CD4-positive, alpha-beta T cell treated with Interleukin-4 for 4 hours (primary cell): ENCODE measurements at regions not wholly inside any gene's neighbourhood (a gene's known extent, or its start where the extent isn't known, plus 50 kb on each side); places are given as distances from the start of the nearest gene placed in this dataset.

Source experiments
- DNase-seq: peaks from one replicate; pipeline ENCODE4 v3.0.0-alpha.2; 2020

DNA sequence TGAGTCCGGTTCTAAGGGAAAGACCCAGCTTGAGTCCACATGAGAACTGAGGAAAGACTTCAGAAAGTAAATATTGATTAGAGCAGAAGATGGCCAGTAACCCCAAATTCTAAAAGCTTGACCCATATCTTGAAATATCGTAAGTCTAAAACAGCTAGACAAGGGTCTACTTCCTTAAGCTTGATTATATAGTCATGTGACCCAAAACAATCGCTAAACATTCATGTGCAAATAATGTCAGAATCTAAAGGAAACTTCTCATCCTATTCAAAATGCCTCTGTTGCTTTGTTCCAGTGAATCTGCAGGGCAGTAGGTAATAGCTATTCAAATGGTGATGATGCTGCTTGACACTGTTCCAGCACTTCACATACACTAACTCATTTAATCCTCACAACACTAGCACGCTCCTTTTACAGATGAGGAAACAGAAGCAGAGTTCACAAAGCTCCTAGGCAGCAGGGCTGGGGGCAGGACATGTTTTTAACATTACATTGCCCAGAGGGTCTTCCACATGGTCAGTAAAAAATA is 52.6 kb downstream of the TCF20 start:
- DNase-seq: no peak

DNA sequence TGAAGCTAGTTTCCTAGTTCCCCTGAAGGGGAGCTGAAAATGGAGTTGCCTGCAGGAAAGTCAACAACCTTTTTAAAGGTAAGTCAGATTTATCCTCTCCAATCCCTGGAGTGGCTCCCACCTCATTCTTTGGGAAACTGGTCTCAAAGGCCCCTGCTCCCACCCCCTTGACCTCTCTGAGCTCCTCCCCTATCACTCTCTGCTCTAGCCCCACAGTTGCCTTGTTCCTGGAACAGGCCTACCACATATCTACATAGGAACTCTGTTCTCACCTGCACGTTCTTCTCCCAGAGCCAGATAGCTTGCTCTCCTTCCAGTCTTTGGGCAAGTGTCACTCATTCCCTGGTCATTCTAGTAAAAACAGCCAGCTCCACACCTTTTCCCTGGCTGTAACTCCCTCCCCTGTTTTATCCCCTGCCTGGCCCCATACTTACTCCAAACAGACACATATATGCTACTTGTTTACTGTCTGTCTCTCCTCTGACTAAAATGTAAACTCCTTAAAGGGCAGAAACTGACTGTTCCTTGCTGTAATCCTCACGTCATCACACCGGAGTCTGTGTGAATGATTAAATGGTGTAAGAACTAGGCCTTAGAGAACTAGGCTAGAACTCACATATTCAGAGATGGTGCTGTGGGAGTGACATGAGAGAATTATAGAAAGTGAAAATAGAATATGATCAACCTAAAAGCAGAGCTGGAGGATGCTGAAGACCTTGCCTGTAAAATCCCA is 53.3 kb downstream of the TCF20 start:
- DNase-seq: peak; percentile 23

DNA sequence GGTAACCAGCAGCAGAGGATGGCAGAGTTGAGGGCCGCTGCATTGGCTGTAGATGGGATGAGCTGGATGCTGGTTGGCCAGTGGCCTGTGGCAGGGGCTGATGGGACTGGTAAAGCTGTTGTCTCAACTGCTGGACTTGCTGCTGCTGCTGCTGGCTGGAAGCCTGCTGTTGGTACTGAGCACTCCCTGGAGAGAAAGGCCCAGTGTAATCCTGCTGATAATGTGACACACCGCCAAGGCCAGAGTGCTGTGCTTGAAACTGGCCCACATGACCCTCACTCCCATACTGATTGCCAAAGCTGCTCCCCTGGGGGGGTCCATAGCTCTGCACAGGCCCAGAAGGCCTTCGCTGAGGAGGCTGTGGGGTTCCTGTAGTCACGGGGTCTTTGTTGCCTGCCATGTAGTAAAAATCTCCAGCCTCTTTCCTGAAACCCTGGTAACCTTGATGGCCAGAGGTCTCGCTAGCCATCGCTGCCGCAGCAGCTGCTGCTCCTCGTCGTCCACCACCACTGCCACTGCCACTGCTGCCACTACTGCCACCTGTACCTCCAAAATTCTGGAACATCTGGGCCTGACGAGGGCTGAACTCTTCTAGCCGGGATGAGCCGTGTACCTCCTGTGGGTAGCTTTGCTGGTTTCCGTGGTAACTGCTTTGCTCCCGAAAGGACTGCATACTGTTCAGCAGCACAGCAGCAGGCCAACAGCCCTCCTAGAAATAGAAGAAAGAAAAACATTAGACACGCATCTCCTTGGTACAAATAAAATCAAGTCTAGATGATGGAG is 55.6 kb downstream of the TCF20 start:
- DNase-seq: no peak

DNA sequence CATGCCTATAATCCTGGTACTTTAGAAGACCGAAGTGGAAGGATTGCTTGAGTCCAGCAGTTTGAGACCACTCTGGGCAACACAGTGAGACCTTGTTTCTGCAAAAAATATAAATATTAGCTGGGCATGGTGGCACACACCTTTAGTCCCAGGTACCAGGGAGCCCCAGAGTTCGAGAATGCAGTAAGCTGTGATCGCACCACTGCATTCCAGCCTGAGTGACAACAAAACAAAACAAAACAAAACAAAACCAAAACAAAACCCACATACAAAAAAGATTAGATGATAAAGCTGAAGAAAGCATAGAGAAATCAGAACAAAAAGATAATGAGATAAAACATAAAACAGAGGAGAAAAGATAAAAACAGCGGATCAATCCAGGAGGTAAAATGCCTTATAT is 62.1 kb downstream of the TCF20 start:
- peak; percentile 12 for DNase-seq

DNA sequence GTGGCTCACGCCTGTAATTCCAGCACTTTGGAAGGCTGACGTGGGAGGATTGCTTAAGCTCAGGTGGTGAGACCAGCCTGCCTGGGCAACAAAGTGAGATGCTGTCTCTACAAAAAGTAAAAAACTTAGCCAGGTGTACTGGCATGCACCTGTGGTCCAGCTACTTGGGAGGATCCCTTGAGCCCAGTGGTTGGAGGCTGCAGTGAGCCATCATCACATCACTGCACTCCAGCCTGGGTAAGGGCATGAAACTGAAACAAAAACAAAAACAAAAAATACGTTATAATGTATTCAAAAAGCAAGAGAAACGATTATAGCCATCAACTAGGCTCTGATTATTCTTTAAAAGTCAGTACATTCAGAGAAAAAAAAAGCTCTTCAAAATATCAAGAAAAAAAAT is 62.5 kb downstream of the TCF20 start:
- DNase-seq: no peak

DNA sequence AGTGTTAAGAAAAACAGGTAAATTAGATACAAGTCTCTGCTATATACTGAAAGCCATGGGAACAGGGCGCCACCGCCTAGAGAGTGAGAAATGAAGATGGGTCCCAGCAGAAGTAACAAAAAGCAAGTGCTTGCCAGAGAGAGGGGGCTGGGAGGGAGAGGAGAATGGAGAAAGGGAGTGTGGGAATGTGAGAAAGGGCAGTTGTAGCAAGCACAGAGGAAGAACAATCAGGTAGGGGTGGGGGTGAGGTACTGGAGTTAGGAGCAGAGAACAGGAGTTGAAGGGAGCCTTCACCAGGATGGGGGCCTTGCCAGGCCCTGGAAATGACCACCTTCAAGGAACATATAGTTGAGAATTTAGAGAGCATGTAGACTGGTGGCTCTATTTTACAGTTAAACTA is 66.8 kb downstream of the TCF20 start:
- no peak for DNase-seq

DNA sequence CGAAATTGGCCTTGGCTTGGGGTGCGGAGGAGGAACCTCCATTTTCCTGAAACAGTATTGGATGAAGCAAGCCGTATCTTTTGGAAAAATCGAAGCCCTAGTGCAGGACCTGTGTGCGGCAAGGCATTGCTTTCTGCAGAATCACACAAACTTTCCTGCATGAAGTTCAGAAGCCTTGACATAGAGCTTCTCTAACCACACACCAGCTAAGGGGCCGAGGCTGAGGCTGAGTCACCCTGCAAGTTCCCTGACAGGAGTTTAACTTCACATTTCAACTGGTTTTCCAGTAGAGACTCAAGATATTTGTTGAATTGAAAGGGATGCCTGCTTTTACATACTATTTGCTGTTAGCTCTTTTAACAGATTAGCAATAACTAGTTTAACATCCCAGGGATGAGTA is 67.8 kb downstream of the TCF20 start:
- DNase-seq: peak; percentile 82

DNA sequence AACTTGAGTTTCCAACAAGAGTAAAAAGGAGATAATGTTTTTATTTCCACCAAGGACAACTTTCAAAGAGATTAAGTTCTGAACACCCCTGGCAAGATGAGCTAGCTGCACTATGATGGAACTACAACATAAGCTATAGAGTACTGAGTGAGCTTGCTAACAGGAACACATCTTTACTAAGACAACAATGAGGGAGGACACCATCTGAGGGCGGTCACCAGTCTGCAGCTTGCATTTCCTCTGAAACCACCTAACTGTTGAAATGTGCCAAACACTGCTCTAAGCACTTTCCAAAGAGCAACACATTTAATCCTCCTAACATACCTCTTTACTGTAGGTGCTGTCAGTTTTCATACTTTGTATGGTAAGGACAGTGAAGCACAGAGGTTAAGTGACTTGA is 68.4 kb downstream of the TCF20 start:
- peak; percentile 74 for DNase-seq

DNA sequence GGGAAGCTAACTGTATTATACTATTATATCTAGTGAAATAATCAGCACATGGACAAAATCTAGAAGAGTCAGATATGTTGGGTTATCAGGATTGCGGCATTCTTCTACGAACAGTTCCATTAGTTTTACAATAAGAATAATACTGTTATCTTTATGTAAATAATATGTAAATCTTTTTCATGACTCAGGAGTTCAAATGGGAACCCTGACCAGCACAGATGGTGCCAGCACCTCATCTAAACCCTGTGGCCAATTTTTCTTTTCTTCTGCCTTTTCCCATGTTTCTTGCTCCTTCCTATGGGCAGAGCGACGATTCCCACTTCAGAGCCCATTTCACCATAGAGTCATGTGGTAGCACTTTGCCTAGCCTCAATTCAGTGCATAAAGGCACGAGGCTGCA is 68.4 kb upstream of the CYP2D6 start:
- no peak for DNase-seq

DNA sequence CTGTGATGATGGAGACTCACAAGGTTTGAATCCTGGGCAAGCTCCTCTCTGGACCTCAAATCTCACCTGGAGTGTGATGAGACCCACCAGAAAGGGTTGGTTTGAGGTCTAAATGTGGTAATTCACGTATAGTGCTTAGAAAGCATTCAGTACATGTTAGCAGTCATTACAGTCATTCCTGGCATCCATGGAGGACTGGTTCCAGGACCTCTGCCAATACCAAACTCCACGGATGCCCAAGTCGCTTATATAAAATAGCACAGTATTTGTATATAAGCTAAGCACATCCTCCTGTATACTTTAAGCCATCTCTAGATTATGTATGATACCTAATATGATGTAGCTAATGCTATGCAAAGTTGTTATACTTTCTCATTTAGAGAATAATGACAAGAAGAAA is 67.6 kb upstream of the CYP2D6 start:
- no peak for DNase-seq

DNA sequence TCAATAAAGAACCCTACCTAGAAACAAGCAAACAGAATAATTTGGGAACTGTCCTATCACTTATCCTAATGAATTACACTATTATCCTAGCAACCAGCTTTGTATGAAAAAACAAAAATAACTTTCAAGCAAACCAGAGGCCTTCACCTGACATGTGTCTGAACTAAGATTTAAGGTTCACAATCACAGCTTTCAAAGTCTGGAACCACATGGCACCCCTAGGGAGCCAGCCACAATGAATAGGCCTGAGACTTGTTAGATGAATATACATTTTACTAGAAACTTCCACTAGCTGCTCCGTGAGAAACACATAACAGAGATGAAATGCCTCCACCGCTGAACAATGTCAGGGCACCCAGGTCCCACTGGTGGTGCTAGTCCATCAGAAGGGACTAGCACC is 65.8 kb upstream of the CYP2D6 start:
- DNase-seq: no peak

DNA sequence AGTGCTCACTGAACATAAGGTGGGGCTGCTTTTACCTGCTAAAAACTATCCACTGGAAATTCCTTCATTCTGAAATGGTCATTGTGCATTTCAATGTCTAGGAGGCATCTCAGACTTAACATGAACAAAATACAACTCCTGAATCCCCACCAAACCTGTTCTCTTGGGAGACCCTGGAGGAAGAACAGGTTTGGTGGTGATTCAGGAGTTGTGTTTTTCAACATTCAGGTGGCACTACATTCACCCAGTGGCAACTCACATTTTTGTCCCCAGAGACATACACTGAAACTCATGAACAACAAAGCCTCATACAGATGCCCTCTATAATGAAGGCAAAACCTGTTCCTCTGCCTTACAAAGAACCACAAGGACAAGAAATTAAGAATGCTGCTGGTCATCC is 64.3 kb upstream of the CYP2D6 start:
- DNase-seq: no peak

DNA sequence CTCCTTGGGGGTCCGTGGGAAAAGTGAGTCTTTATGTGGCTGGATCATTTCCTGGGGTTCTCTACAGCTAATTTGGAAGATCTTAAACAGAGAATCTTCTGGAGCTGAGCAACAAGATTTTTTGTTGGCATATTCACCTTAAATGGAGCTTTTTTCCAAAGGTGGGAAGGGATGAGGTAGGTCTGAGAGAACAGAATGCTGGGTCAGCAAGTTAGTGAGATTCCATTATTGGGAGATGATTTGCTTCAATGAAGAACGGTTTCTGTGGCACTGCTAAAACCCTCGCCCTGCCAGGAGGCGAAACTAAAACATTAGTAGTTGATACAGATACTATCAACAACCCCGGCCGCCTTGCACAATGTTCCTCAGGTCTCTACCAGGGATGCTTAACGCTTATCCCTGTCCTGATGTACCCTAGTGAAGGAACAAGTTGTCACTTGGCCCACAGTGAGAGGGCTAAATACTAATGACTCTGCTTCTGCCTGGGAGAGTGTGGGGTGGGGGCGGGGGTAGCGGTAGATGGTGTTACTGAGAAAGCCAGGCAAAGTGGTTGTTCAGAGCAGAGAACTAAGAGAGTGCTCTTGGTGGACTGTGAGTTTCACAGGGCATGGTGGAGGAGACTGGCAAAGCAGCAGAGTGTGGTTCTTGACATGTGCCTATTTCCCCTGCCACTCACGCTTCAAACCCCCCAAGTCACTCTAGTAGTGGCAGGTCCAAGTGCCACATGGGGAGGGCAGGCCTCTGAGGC is 63.7 kb upstream of the CYP2D6 start:
- no peak for DNase-seq

DNA sequence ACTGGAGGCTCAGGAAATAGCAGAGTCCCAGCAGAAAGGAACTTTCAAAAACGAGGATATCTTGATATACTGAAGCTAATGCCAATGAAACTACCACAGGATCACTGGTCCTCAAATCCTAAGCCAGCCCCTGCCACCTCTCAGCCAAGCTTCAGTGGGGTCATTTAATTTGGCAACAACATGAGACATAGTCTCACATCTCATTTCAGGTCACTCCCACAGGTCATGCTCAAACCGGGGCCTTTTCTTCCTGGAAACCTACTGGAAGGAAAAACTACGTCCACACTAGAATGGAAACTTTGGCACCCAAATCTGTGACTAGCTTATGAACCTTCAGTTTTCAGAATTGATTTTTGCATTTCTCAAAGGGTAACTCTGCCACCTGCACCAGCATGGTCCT is 61.9 kb upstream of the CYP2D6 start:
- DNase-seq: no peak

DNA sequence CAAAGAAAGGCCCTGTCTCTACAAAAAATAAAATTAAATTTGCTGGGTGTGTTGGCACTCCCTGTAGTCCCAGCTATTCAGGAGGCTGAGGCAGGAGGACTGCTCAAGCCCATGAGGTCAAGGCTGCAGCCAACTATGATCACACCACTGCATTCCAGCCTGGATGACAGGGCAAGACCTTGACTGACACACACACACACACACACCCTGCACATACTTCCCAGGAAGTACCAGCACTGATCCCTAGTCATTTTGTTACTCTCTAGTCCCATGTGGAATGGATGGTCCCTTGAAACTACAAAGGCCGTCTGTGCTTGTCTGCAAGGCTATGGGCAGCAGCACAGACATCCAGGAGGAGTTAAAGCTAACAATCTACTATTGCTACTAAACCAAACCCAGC is 59.7 kb upstream of the CYP2D6 start:
- DNase-seq: no peak

DNA sequence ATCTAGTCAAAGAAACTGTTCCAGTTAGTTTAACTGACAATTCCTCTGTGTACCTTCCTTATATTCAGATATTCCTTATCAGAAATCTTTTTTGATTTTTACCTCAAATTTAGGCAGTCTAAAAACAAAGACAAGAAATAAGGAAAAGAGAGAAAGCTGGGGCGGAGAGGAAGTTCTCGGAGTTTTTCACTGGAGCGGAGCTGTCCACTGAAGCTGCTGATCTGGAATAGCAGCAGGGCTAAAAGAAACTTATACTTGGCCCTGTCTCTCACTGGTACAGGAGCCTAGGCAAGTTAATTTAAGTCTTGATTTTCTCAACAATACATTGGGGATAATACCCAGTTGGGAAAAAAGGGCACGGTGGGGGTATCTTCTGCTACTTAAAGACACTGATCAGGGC is 59.2 kb upstream of the CYP2D6 start:
- no peak for DNase-seq

DNA sequence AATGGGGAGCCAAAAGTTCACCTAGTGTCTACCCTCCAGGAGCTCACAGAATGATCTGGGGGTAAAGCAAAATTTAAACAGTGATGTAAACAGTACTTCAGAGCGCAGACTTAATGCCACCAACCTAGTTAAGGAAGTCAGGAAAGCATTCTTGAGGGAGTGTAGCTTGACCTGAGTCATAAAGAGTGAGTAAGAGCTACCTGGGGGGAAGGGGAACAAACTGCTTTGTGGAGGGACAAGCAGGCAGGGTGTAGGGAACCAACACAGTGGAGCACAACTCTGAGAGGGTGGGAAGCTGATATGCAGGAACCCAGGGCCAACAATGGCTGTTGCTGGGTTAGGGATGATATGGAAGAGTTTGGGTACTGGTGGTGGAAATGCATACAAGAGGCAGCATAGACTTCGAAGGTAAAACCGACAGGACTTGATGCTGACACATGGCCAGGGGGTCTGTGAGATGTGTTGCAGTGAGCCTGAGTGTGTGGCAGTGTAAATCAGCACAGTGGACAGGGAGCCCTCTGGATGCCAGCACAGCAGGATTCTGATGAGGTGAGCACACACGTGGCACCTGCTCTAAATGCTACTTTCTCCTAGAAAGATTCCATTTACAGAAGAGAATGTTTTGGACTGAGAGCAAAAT is 58.3 kb upstream of the CYP2D6 start:
- no peak for DNase-seq

DNA sequence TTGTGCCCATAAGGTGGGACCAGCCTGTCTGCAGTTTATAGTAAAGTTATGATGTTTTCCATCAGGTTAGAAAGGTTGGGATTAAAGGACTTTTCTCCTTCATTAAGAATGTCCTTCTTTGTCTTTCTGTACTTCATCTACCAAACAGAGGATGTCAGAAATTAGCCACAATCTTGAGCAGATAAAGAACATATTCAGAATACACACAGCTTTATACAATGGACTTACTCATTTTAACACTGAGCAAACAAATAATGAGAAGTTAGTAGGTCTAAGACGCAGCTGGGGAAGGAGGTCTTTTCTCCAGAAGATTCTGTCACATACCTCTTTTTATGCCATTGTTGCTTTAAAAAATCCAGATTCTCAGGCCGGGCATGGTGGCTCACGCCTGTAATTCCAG is 57.0 kb upstream of the CYP2D6 start:
- DNase-seq: no peak

DNA sequence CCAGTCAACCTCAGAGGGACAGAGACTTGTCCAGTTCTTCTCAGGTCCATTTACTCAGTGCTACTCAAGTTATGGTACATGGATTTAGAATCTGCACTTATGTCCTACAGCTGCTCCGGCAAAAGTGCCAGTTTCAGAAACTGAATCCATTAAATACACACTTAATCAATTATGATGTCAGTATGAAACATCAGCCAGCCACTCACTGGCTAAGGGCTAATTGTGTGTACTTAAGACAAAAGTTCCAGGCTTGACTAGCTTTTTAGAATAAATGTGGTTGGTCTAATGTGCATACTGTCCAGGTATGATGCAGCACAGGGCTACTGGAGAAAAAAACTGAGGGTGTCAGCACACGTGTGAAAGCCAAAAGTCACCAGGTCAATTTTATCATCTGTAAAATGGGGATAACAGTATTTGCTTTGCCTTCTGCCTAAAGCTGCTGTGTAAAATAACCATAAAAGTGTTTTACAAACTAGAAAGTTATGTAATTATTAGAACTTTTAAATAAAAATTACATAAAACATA is 55.4 kb upstream of the CYP2D6 start:
- no peak for DNase-seq

DNA sequence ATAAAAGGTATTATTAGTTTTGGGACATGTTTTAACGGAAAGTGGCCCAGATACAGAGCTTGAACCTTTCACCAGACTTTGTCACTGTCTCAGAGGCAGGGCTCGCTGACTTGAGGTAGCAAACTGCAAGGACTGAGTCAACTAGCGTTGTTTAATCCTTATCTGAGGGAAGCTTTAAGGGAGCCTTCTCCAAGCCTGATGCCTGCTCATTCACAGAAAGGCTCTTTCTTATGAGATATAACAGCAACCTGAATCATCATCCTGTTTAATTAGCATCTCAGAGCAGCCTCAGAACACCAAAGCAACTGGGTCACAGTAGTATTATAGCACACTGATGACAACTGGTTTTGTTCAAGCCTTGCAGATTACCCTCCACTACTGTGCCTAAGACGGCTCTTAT is 54.2 kb upstream of the CYP2D6 start:
- DNase-seq: peak; percentile 39

DNA sequence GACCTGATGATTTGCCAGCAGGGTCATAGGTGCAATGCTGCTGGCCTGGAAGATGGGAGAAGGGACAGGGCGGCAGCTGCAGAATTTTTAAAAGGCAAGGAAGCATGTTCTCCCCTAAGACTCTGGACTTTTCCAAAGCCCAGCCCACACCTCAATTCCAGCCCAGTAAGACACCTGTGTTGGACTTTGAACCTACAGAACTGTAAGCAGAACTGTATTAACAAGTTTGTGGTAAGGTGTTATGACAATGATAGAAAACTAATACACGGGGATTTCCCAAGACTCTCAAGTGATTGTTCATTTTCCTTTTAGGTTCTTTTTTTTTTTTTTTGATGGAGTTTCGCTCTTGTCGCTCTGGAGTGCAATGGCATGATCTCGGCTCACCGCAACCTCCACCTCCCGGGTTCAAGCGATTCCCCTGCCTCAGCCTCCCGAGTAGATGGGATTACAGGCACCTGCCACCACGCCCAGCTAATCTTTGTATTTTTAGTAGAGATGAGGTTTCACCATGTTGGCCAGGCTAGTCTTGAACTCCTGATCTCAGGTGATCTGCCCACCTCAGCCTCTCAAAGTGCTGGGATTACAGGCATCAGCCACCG is 53.0 kb upstream of the CYP2D6 start:
- DNase-seq: peak; percentile 63

DNA sequence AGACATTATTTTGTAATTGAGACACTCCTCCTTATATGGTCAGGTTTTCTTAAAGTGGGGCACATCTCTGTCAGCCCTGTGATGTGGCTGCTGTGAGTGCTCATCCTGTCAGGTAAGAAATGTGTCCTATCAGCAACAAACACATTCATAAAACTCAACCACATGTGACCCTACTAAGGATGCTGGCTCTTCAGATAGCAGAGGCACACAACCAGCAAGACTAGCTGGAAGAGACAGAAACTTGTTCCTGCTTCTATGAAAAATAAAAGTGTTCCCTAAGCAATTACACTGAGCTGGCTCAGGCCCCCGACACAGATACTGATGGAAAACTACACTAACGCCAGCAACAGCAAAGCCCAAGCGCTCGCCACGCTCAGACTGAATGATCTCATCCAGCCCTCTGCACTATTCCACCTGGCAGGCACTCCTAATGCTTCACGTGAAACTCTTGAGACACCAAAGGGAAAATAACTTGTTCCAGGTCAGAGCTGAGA is 49.8 kb upstream of the CYP2D6 start:
- DNase-seq: peak; percentile 82
